HG03196 (cell line): ENCODE measurements at regions not wholly inside any gene's neighbourhood (a gene's known extent, or its start where the extent isn't known, plus 50 kb on each side); places are given as distances from the start of the nearest gene placed in this dataset.

Source experiments
- ATAC-seq: cut with Tn5 transposase; IDR thresholded peaks from one replicate; pipeline ENCODE4 v1.9.1; 2021; ENCODE audit not compliant: unreplicated experiment

- no peak for ATAC-seq
These were observed 54.2 kb upstream of the IRX4 start for GRCh38 chr5:1936901-1937300.

GRCh38 chr5:1936413-1936812 lies 53.7 kb upstream of the IRX4 start:
- no peak for ATAC-seq

GRCh38 chr5:1934801-1935429 lies 52.2 kb upstream of the IRX4 start:
- no peak for ATAC-seq

- no peak for ATAC-seq
These were observed 51.3 kb upstream of the IRX4 start for GRCh38 chr5:1934056-1934394.

GRCh38 chr5:1933364-1934055 lies 50.8 kb upstream of the IRX4 start:
- ATAC-seq: no peak
